GM12878 (cell line): ENCODE measurements at regions not wholly inside any gene's neighbourhood (a gene's known extent, or its start where the extent isn't known, plus 50 kb on each side); places are given as distances from the start of the nearest gene placed in this dataset.

Source experiments
- ATAC-seq: fragments of 200-7000 bp; cut with Tn5 transposase; 3 replicates; pipeline ENCODE4 v1.9.1; 2020; ENCODE audit warnings: mild to moderate bottlenecking, moderate library complexity
- BruUV-seq: library from RNA; stranded (reverse); fragments of 400-500 nt; replicated peaks from 2 replicates; lab custom pipeline; 2021; lab: Mats Ljungman, UMichigan
- CTCF ChIA-PET: fragments of 300-600 bp; sonication (Branson Sonifier 250); formaldehyde crosslinking; extraction: SDS; loops from one replicate; lab custom pipeline; 2021; ENCODE audit warnings: inconsistent platforms; lab: Yijun Ruan, JAX
- POLR2A ChIA-PET: fragments of 350-600 bp; formaldehyde crosslinking; extraction: SDS; loops from one replicate; lab custom pipeline; 2021; ENCODE audit warnings: inconsistent platforms; lab: Charles Lee
- RAD21 ChIA-PET: fragments of 300-600 bp; sonication (Branson Sonifier 250); formaldehyde crosslinking; loops from one replicate; lab custom pipeline; 2023; ENCODE audit warnings: antibody characterized with exemption; ENCODE audit not compliant: unreplicated experiment; lab: Charles Lee
- SMC1A ChIA-PET: fragments of 300-600 bp; sonication (Branson Sonifier 250); formaldehyde crosslinking; loops from one replicate; lab custom pipeline; 2023; ENCODE audit not compliant: unreplicated experiment, uncharacterized antibody; lab: Charles Lee
- DNase-seq: peaks from one replicate; pipeline ENCODE4 v3.0.0-alpha.2; 2011; ENCODE audit warnings: low read depth, low spot score
- FAIRE-seq: peaks from 3 replicates; lab custom pipeline; 2011; peaks lifted over from hg19 to GRCh38; lab: Jason Lieb, UNC
- H2AFZ ChIP-seq: 2 replicates; pipeline ENCODE4 v1.6.0; 2011; ENCODE audit warnings: low read depth, low read length, control low read depth; ENCODE audit not compliant: control insufficient read depth
- H3K27ac ChIP-seq: 2 replicates; pipeline ENCODE4 v1.5.1; 2011; ENCODE audit warnings: control low read depth; ENCODE audit not compliant: control insufficient read depth, insufficient read depth
- H3K27me3 ChIP-seq, 2 experiments: replicated peaks in 1 of 2; 2 replicates each; pipeline versions ENCODE4 v1.6.0 to v1.6.1; 2011; ENCODE audit warnings: low read length in 1 of 2; ENCODE audit not compliant: control insufficient read depth in 2 of 2, insufficient read depth in 2 of 2
- H3K36me3 ChIP-seq, 2 experiments: 2 replicates each; pipeline ENCODE4 v1.5.1; 2011; ENCODE audit warnings: low read length in 1 of 2; ENCODE audit not compliant: control insufficient read depth in 2 of 2, insufficient read depth in 2 of 2
- H3K4me1 ChIP-seq: 2 replicates; pipeline ENCODE4 v1.6.1; 2011; ENCODE audit warnings: mild to moderate bottlenecking, low read length, moderate library complexity, mixed read lengths; ENCODE audit not compliant: control insufficient read depth, insufficient read depth
- H3K4me2 ChIP-seq: 2 replicates; pipeline ENCODE4 v1.6.0; 2011; ENCODE audit warnings: control low read depth; ENCODE audit not compliant: control insufficient read depth, insufficient read depth
- H3K4me3 ChIP-seq: fragments of 200-600 bp; sonication (generic); 2 replicates; pipeline ENCODE4 v1.5.1; 2016
- H3K79me2 ChIP-seq: 2 replicates; pipeline ENCODE4 v1.6.0; 2011; ENCODE audit warnings: low read length; ENCODE audit not compliant: control insufficient read depth, insufficient read depth
- H3K9ac ChIP-seq: 2 replicates; pipeline ENCODE4 v1.8.0; 2011; ENCODE audit warnings: low read length, control low read depth, mixed read lengths; ENCODE audit not compliant: control insufficient read depth, insufficient read depth
- H3K9me3 ChIP-seq: replicated peaks from 3 replicates; pipeline ENCODE4 v1.5.1; 2011; ENCODE audit warnings: mild to moderate bottlenecking, low read length; ENCODE audit not compliant: control insufficient read depth, insufficient read depth
- H4K20me1 ChIP-seq: 2 replicates; pipeline ENCODE4 v1.6.0; 2011; ENCODE audit not compliant: control insufficient read depth, insufficient read depth
- CBFB ChIP-seq: IDR thresholded peaks from 2 replicates; pipeline ENCODE4 v1.6.1; 2016; ENCODE audit warnings: antibody characterized with exemption, low read depth
- EGR1 ChIP-seq, 2 experiments: IDR thresholded peaks; 1 replicate in 1 of 2; 2 replicates in 1 of 2; pipeline ENCODE4 v1.6.1; 2011 to 2012; ENCODE audit warnings: low read depth in 2 of 2, low read length in 2 of 2, borderline replicate concordance in 1 of 2, mild to moderate bottlenecking in 1 of 2, moderate library complexity in 1 of 2
- EP300 ChIP-seq, 2 experiments: fragments of 150-350 bp in 1 of 2; IDR thresholded peaks; 2 replicates each; pipeline ENCODE4 v1.6.1; 2011 to 2012; ENCODE audit warnings: low read depth in 2 of 2, low read length in 2 of 2, borderline replicate concordance in 1 of 2, improper control_type of control experiment in 1 of 2, inconsistent platforms in 1 of 2; ENCODE audit not compliant: control insufficient read depth in 1 of 2
- HDAC2 ChIP-seq: fragments of 200-600 bp; sonication (generic); IDR thresholded peaks from 2 replicates; pipeline ENCODE4 v1.6.1; 2017
- MYB ChIP-seq: fragments of 150-350 bp; IDR thresholded peaks from 2 replicates; pipeline ENCODE4 v1.6.1; 2014; ENCODE audit warnings: mild to moderate bottlenecking, low read depth, low read length, borderline replicate concordance
- NR2C1 ChIP-seq: fragments of 450-650 bp; IDR thresholded peaks from 2 replicates; pipeline ENCODE4 v1.6.1; 2017; ENCODE audit warnings: antibody characterized with exemption, mild to moderate bottlenecking, moderate library complexity
- RAD51 ChIP-seq: fragments of 450-650 bp; IDR thresholded peaks from 2 replicates; pipeline ENCODE4 v1.6.1; 2016; ENCODE audit warnings: moderate library complexity, mild to moderate bottlenecking, inconsistent platforms
- RFX5 ChIP-seq: IDR thresholded peaks from 2 replicates; pipeline ENCODE4 v1.6.1; 2011; ENCODE audit warnings: low read depth, low read length, improper control_type of control experiment
- SREBF2 ChIP-seq: IDR thresholded peaks from 2 replicates; pipeline ENCODE4 v1.6.1; 2012; ENCODE audit warnings: mild to moderate bottlenecking, low read length
- TCF7 ChIP-seq: IDR thresholded peaks from 2 replicates; pipeline ENCODE4 v1.6.1; 2014; ENCODE audit warnings: antibody characterized with exemption, borderline replicate concordance
- ZNF24 ChIP-seq: fragments of 450-650 bp; IDR thresholded peaks from 2 replicates; pipeline ENCODE4 v1.6.1; 2017; ENCODE audit warnings: antibody characterized with exemption, mild to moderate bottlenecking
- WGBS: methylation state at CpG from one replicate; pipeline ENCODE4 v1.1.6; 2016; ENCODE audit warnings: low lambda C conversion rate; ENCODE audit not compliant: insufficient replicate concordance, insufficient coverage; ENCODE audit errors: missing lambda C conversion rate; 5-methylcytosine and 5-hydroxymethylcytosine counted together
- in situ Hi-C: fragments of 300-500 bp; cut with MboI; formaldehyde crosslinking; loops from 9 replicates; pipeline ENCODE4 v1.14.3; 2018; ENCODE audit warnings: mixed read lengths
- intact Hi-C: fragments of 100-400 bp; cut with micrococcal nuclease; formaldehyde crosslinking; loops from one replicate; pipeline ENCODE4 v1.14.2; 2022; ENCODE audit not compliant: unreplicated experiment
- TF ChIP-seq, protein P1 (sequence below): IDR thresholded peaks from 2 replicates; pipeline ENCODE4 v1.6.1; 2012; ENCODE audit warnings: low read length, inconsistent platforms
- TF ChIP-seq, protein P2 (sequence below): fragments of 450-650 bp; IDR thresholded peaks from 2 replicates; pipeline ENCODE4 v1.6.1; 2018; ENCODE audit warnings: mild to moderate bottlenecking, low read depth, moderate library complexity; ENCODE audit not compliant: partially characterized antibody
- TF ChIP-seq, protein P3 (sequence below): IDR thresholded peaks from 2 replicates; pipeline ENCODE4 v1.6.1; 2012; ENCODE audit warnings: mild to moderate bottlenecking, low read depth, low read length
- TF ChIP-seq, protein P4 (sequence below): fragments of 450-650 bp; IDR thresholded peaks from 2 replicates; pipeline ENCODE4 v1.6.1; 2017; ENCODE audit warnings: mild to moderate bottlenecking, low read depth, inconsistent platforms; ENCODE audit not compliant: poor library complexity, severe bottlenecking

DNA sequence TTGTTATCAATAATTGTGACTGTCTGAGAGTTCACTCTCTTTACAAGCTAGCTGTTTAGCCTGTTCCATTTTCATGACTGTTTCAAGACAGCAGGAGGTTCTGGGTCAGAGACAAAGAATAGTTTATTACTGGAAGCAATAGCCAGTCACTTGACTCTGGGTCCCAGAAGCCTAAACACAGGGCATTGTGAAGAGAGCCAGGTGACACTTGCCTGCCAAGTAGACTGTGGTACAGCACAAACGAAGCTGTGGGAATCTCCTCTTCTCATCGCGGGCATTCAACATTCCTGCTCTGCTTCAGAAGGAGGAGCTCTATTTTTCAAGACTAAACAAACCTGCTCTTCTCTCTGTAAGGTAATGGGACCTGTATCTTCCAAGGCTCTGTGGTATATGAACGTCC lies 485.1 kb downstream of the TRIML1 start:
- no peak for ATAC-seq
- no peaks in the 10 kb centered on the region for H3K4me1 ChIP-seq
- no peaks in the 10 kb centered on the region for H3K79me2 ChIP-seq
- H3K27me3 ChIP-seq: no peaks in the 10 kb centered on the region
- no peaks in the 10 kb centered on the region for H3K36me3 ChIP-seq
- no peak overlapping the region for H3K9ac ChIP-seq
- H3K4me3 ChIP-seq: no peak overlapping the region
- CTCF ChIA-PET: no interaction called here
- H3K27ac ChIP-seq: no peak overlapping the region
- no peaks in the 10 kb centered on the region for H4K20me1 ChIP-seq
- intact Hi-C loops (no loop called here), in situ Hi-C loops (no loop called here)
- H3K9me3 ChIP-seq: no peaks in the 10 kb centered on the region
- DNase-seq: no peak
- 0% methylated on average over 4 of the region's 4 CpGs for WGBS
- POLR2A ChIA-PET: no interaction called here
- H2AFZ ChIP-seq: no peak overlapping the region
- SMC1A ChIA-PET: no interaction called here
- FAIRE-seq: no peak
- RAD21 ChIA-PET: no interaction called here
- no peak overlapping the region for H3K4me2 ChIP-seq
- no TSS peak for BruUV-seq
- TF ChIP-seq MYB (no peak), RAD51 (no peak), NR2C1 (no peak), HDAC2 (no peak), RFX5 (no peak), TCF7 (no peak), EGR1 (IDR thresholded peaks at IDR 0.05; ENCODE audit: borderline replicate concordance in 1 of 2, low read depth in 2 of 2, low read length in 2 of 2) (no peak), SREBF2 (no peak), EP300 (IDR thresholded peaks at IDR 0.05; ENCODE audit: borderline replicate concordance in 1 of 2, control insufficient read depth in 1 of 2, low read depth in 2 of 2, low read length in 2 of 2) (no peak), CBFB (no peak), ZNF24 (no peak)
- TF ChIP-seq, protein P1, sequence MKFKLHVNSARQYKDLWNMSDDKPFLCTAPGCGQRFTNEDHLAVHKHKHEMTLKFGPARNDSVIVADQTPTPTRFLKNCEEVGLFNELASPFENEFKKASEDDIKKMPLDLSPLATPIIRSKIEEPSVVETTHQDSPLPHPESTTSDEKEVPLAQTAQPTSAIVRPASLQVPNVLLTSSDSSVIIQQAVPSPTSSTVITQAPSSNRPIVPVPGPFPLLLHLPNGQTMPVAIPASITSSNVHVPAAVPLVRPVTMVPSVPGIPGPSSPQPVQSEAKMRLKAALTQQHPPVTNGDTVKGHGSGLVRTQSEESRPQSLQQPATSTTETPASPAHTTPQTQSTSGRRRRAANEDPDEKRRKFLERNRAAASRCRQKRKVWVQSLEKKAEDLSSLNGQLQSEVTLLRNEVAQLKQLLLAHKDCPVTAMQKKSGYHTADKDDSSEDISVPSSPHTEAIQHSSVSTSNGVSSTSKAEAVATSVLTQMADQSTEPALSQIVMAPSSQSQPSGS: no peak
- TF ChIP-seq, protein P2, sequence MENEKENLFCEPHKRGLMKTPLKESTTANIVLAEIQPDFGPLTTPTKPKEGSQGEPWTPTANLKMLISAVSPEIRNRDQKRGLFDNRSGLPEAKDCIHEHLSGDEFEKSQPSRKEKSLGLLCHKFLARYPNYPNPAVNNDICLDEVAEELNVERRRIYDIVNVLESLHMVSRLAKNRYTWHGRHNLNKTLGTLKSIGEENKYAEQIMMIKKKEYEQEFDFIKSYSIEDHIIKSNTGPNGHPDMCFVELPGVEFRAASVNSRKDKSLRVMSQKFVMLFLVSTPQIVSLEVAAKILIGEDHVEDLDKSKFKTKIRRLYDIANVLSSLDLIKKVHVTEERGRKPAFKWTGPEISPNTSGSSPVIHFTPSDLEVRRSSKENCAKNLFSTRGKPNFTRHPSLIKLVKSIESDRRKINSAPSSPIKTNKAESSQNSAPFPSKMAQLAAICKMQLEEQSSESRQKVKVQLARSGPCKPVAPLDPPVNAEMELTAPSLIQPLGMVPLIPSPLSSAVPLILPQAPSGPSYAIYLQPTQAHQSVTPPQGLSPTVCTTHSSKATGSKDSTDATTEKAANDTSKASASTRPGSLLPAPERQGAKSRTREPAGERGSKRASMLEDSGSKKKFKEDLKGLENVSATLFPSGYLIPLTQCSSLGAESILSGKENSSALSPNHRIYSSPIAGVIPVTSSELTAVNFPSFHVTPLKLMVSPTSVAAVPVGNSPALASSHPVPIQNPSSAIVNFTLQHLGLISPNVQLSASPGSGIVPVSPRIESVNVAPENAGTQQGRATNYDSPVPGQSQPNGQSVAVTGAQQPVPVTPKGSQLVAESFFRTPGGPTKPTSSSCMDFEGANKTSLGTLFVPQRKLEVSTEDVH: no peak
- TF ChIP-seq, protein P3, sequence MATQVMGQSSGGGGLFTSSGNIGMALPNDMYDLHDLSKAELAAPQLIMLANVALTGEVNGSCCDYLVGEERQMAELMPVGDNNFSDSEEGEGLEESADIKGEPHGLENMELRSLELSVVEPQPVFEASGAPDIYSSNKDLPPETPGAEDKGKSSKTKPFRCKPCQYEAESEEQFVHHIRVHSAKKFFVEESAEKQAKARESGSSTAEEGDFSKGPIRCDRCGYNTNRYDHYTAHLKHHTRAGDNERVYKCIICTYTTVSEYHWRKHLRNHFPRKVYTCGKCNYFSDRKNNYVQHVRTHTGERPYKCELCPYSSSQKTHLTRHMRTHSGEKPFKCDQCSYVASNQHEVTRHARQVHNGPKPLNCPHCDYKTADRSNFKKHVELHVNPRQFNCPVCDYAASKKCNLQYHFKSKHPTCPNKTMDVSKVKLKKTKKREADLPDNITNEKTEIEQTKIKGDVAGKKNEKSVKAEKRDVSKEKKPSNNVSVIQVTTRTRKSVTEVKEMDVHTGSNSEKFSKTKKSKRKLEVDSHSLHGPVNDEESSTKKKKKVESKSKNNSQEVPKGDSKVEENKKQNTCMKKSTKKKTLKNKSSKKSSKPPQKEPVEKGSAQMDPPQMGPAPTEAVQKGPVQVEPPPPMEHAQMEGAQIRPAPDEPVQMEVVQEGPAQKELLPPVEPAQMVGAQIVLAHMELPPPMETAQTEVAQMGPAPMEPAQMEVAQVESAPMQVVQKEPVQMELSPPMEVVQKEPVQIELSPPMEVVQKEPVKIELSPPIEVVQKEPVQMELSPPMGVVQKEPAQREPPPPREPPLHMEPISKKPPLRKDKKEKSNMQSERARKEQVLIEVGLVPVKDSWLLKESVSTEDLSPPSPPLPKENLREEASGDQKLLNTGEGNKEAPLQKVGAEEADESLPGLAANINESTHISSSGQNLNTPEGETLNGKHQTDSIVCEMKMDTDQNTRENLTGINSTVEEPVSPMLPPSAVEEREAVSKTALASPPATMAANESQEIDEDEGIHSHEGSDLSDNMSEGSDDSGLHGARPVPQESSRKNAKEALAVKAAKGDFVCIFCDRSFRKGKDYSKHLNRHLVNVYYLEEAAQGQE: no peak
- TF ChIP-seq, protein P4, sequence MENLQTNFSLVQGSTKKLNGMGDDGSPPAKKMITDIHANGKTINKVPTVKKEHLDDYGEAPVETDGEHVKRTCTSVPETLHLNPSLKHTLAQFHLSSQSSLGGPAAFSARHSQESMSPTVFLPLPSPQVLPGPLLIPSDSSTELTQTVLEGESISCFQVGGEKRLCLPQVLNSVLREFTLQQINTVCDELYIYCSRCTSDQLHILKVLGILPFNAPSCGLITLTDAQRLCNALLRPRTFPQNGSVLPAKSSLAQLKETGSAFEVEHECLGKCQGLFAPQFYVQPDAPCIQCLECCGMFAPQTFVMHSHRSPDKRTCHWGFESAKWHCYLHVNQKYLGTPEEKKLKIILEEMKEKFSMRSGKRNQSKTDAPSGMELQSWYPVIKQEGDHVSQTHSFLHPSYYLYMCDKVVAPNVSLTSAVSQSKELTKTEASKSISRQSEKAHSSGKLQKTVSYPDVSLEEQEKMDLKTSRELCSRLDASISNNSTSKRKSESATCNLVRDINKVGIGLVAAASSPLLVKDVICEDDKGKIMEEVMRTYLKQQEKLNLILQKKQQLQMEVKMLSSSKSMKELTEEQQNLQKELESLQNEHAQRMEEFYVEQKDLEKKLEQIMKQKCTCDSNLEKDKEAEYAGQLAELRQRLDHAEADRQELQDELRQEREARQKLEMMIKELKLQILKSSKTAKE: no peak
